ENCODE measurements at regions not wholly inside any gene's neighbourhood (a gene's known extent, or its start where the extent isn't known, plus 50 kb on each side); places are given as distances from the start of the nearest gene placed in this dataset.

- no peak for TF ChIP-seq ZNF565 (CRISPR knock-in tag; conservative IDR thresholded peaks at IDR 0.05; ENCODE audit: low read depth)
- TF ChIP-seq PATZ1 (CRISPR knock-in tag; IDR thresholded peaks at IDR 0.05; ENCODE audit: borderline replicate concordance): no peak
- no peak for TF ChIP-seq GLIS3 (CRISPR knock-in tag; IDR thresholded peaks at IDR 0.05)
- no peak for TF ChIP-seq SNAI2 (CRISPR knock-in tag; IDR thresholded peaks at IDR 0.05)
- no peak for TF ChIP-seq ZNF70 (CRISPR knock-in tag; IDR thresholded peaks at IDR 0.05)
- no peak for ATAC-seq
Observed at GRCh38 chr15:93196135-93196670, 107.2 kb upstream of the RGMA start.

DNA sequence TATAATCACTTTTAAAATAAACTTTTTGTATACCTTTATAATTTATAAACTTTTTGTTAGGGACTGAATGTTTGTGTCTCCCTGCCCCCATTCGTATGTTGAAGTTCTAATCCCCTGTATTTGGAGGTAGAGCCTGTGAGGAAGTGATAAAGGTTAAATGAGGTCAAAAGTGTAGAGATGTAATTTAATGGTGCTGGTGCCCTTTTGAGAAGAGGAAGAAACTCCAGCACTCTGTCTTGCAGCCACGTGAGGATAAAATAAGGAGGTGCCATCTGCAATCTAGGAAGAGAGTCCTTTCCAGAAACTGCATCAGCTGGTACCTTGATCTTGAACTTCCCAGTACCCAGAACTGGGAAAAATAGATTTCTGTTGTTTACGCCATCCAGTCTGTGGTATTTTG lies 106.1 kb upstream of the RGMA start:
- no peak for ATAC-seq
- TF ChIP-seq CSDC2 (CRISPR knock-in tag; IDR thresholded peaks at IDR 0.05) (no peak), OSR1 (CRISPR knock-in tag; IDR thresholded peaks at IDR 0.05) (no peak), TCF4 (CRISPR knock-in tag; IDR thresholded peaks at IDR 0.05; ENCODE audit: borderline replicate concordance) (no peak), TSHZ2 (CRISPR knock-in tag; IDR thresholded peaks at IDR 0.05) (no peak)
- TF ChIP-seq, protein P1, sequence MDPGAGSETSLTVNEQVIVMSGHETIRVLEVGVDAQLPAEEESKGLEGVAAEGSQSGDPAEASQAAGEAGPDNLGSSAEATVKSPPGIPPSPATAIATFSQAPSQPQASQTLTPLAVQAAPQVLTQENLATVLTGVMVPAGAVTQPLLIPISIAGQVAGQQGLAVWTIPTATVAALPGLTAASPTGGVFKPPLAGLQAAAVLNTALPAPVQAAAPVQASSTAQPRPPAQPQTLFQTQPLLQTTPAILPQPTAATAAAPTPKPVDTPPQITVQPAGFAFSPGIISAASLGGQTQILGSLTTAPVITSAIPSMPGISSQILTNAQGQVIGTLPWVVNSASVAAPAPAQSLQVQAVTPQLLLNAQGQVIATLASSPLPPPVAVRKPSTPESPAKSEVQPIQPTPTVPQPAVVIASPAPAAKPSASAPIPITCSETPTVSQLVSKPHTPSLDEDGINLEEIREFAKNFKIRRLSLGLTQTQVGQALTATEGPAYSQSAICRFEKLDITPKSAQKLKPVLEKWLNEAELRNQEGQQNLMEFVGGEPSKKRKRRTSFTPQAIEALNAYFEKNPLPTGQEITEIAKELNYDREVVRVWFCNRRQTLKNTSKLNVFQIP (CRISPR knock-in tag; IDR thresholded peaks at IDR 0.05; ENCODE audit: borderline replicate concordance, low read depth): no peak
- TF ChIP-seq, protein P2, sequence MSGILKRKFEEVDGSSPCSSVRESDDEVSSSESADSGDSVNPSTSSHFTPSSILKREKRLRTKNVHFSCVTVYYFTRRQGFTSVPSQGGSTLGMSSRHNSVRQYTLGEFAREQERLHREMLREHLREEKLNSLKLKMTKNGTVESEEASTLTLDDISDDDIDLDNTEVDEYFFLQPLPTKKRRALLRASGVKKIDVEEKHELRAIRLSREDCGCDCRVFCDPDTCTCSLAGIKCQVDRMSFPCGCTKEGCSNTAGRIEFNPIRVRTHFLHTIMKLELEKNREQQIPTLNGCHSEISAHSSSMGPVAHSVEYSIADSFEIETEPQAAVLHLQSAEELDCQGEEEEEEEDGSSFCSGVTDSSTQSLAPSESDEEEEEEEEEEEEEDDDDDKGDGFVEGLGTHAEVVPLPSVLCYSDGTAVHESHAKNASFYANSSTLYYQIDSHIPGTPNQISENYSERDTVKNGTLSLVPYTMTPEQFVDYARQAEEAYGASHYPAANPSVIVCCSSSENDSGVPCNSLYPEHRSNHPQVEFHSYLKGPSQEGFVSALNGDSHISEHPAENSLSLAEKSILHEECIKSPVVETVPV (CRISPR knock-in tag; IDR thresholded peaks at IDR 0.05): no peak

DNA sequence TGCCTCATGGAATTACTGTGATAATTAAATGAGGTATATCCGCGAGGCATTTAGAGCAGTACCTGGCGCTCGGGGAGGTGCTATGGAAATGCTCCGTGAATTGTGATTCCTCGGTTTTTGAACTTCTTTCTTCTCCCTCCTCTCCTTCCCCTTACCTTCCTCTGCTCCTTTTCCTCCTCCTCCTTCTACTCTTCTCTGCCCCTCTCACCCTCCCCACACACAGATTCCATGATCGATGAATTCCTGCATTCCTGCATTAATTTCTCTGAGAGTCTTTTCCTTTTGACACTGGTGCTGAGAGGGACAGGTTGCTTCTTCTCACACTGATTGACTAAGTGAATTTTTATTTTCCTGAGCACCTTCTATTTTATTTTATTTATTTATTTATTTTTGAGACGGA lies 101.2 kb upstream of the RGMA start:
- TF ChIP-seq CSDC2 (CRISPR knock-in tag; IDR thresholded peaks at IDR 0.05): no peak
- no peak for ATAC-seq

- TF ChIP-seq PATZ1 (CRISPR knock-in tag; IDR thresholded peaks at IDR 0.05; ENCODE audit: borderline replicate concordance) (no peak), ESRRG (CRISPR knock-in tag; IDR thresholded peaks at IDR 0.05) (no peak)
- TF ChIP-seq, protein P2 (CRISPR knock-in tag; IDR thresholded peaks at IDR 0.05): no peak
- no peak for ATAC-seq
Observed at GRCh38 chr15:93189561-93189960, 100.5 kb upstream of the RGMA start.

GRCh38 chr15:93188236-93188635 lies 99.2 kb upstream of the RGMA start:
- ATAC-seq: no peak
- TF ChIP-seq PPARA (CRISPR knock-in tag; IDR thresholded peaks at IDR 0.05; ENCODE audit: borderline replicate concordance) (no peak), ESRRG (CRISPR knock-in tag; IDR thresholded peaks at IDR 0.05) (no peak), ISL1 (CRISPR knock-in tag; IDR thresholded peaks at IDR 0.05) (no peak), ZFP30 (CRISPR knock-in tag; IDR thresholded peaks at IDR 0.05) (no peak), SNAI2 (CRISPR knock-in tag; IDR thresholded peaks at IDR 0.05) (no peak), CSDC2 (CRISPR knock-in tag; IDR thresholded peaks at IDR 0.05) (no peak), ARNTL (CRISPR knock-in tag; IDR thresholded peaks at IDR 0.05; ENCODE audit: borderline replicate concordance, low read depth) (no peak), BACH2 (CRISPR knock-in tag; IDR thresholded peaks at IDR 0.05; ENCODE audit: borderline replicate concordance) (no peak), ZNF565 (CRISPR knock-in tag; conservative IDR thresholded peaks at IDR 0.05; ENCODE audit: low read depth) (no peak), ZC3H10 (CRISPR knock-in tag; IDR thresholded peaks at IDR 0.05) (no peak), TCF4 (CRISPR knock-in tag; IDR thresholded peaks at IDR 0.05; ENCODE audit: borderline replicate concordance) (no peak), OSR1 (CRISPR knock-in tag; IDR thresholded peaks at IDR 0.05) (no peak)
- TF ChIP-seq, protein P1 (CRISPR knock-in tag; IDR thresholded peaks at IDR 0.05; ENCODE audit: borderline replicate concordance, low read depth): no peak
- TF ChIP-seq, protein P3, sequence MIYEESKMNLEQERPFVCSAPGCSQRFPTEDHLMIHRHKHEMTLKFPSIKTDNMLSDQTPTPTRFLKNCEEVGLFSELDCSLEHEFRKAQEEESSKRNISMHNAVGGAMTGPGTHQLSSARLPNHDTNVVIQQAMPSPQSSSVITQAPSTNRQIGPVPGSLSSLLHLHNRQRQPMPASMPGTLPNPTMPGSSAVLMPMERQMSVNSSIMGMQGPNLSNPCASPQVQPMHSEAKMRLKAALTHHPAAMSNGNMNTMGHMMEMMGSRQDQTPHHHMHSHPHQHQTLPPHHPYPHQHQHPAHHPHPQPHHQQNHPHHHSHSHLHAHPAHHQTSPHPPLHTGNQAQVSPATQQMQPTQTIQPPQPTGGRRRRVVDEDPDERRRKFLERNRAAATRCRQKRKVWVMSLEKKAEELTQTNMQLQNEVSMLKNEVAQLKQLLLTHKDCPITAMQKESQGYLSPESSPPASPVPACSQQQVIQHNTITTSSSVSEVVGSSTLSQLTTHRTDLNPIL (CRISPR knock-in tag; IDR thresholded peaks at IDR 0.05; ENCODE audit: low read depth): no peak
